Right kidney (tissue), 1 donor: ENCODE measurements at regions not wholly inside any gene's neighbourhood (a gene's known extent, or its start where the extent isn't known, plus 50 kb on each side); places are given as distances from the start of the nearest gene placed in this dataset.
"Not testable (repeated sequence)": the region's sequence is repeated elsewhere in the genome, so short reads cannot be mapped to it uniquely, and the experiment has no call there.

Experiments used
- DNase-seq: peaks from one replicate; pipeline ENCODE4 v3.0.0-alpha.2; 2016

- DNase-seq: no peak
Observed at GRCh38 chr7:69537691-69538090, 60.6 kb upstream of the AUTS2 start.

GRCh38 chr7:69539531-69539930 is 58.7 kb upstream of the AUTS2 start:
- no peak for DNase-seq

- no peak for DNase-seq
Observed at GRCh38 chr7:69540287-69540686, 58.0 kb upstream of the AUTS2 start.

GRCh38 chr7:69541779-69542432 is 56.4 kb upstream of the AUTS2 start:
- DNase-seq: not testable (repeated sequence)

- no peak for DNase-seq
Observed at GRCh38 chr7:69545175-69545574, 53.1 kb upstream of the AUTS2 start.
